GM13976 (cell line): ENCODE measurements at regions not wholly inside any gene's neighbourhood (a gene's known extent, or its start where the extent isn't known, plus 50 kb on each side); places are given as distances from the start of the nearest gene placed in this dataset.

Experiments used
- DNase-seq: peaks from one replicate; pipeline ENCODE4 v3.0.0; 2012; ENCODE audit warnings: low spot score
- CTCF ChIP-seq: IDR thresholded peaks from 2 replicates; pipeline ENCODE4 v1.5.1; 2012; ENCODE audit warnings: borderline replicate concordance, mild to moderate bottlenecking; ENCODE audit not compliant: insufficient read depth; ENCODE audit errors: extremely low read depth, missing control alignments, control extremely low read depth
- in situ Hi-C: fragments of 300-500 bp; cut with MboI; formaldehyde crosslinking; loops from one replicate; pipeline ENCODE4 v1.12.0; 2022; ENCODE audit warnings: low sequenced_read_pairs, mixed read lengths, inconsistent platforms; ENCODE audit not compliant: unreplicated experiment

DNA sequence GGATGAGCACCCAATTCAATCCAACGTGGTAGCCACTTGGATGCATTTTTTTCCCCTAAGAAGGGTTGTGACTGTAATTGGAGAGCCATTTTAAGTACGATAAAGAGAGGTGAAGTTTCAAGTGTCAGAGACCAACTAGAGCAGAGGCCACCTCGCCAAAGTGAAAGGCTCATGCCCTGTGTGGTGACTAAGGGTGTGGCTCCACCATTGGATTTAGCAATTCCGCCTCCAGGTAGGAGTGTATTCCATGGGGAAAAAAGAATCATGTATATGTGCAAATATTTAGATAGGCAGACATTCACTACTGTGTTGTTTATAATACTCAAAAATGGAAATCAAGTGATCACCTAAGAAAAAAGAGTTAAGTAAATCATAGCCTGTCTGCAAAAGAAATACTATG is 53.1 kb upstream of the S1PR3 start:
- DNase-seq, result no peak
- no peak for TF ChIP-seq CTCF
- in situ Hi-C loops, result no loop called here
